Smooth muscle cell (in vitro differentiated cells): ENCODE measurements at regions not wholly inside any gene's neighbourhood (a gene's known extent, or its start where the extent isn't known, plus 50 kb on each side); places are given as distances from the start of the nearest gene placed in this dataset.

ENCODE experiments used
- DNase-seq: peaks from one replicate; lab custom pipeline; 2025; ENCODE audit not compliant: unreplicated experiment; lab: John Stamatoyannopoulos, UW
- H2AFZ ChIP-seq: fragments of 200-600 bp; sonication (generic); 2 replicates; pipeline ENCODE4 v1.6.0; 2016; ENCODE audit warnings: antibody characterized with exemption, low read depth, mild to moderate bottlenecking
- H3F3A ChIP-seq: fragments of 200-600 bp; sonication (generic); 2 replicates; pipeline ENCODE4 v1.6.0; 2017; ENCODE audit warnings: antibody characterized with exemption, low read depth
- H3K27ac ChIP-seq: fragments of 200-600 bp; sonication (generic); 2 replicates; pipeline ENCODE4 v1.5.1; 2016; ENCODE audit warnings: low read depth, mild to moderate bottlenecking
- H3K27me3 ChIP-seq: fragments of 200-600 bp; sonication (generic); 2 replicates; pipeline ENCODE4 v1.6.1; 2016; ENCODE audit warnings: low read depth, mild to moderate bottlenecking
- H3K36me3 ChIP-seq: fragments of 200-600 bp; sonication (generic); 2 replicates; pipeline ENCODE4 v1.5.1; 2016; ENCODE audit warnings: low read depth
- H3K4me1 ChIP-seq: fragments of 200-600 bp; sonication (generic); 2 replicates; pipeline ENCODE4 v1.5.1; 2016; ENCODE audit warnings: low read depth
- H3K4me2 ChIP-seq: fragments of 200-600 bp; sonication (generic); 2 replicates; pipeline ENCODE4 v1.6.0; 2016; ENCODE audit warnings: mild to moderate bottlenecking
- H3K4me3 ChIP-seq: fragments of 200-600 bp; sonication (generic); 2 replicates; pipeline ENCODE4 v1.5.1; 2016; ENCODE audit warnings: mild to moderate bottlenecking
- H3K79me2 ChIP-seq: fragments of 200-600 bp; sonication (generic); 2 replicates; pipeline ENCODE4 v1.6.0; 2016; ENCODE audit warnings: low read depth, mild to moderate bottlenecking
- H3K9ac ChIP-seq: fragments of 200-600 bp; sonication (generic); 2 replicates; pipeline ENCODE4 v1.6.0; 2016; ENCODE audit warnings: low read depth
- H3K9me3 ChIP-seq: fragments of 200-600 bp; sonication (generic); replicated peaks from 2 replicates; pipeline ENCODE4 v1.5.1; 2016; ENCODE audit warnings: low read depth
- H4K20me1 ChIP-seq: fragments of 200-600 bp; sonication (generic); 2 replicates; pipeline ENCODE4 v1.6.0; 2016; ENCODE audit warnings: low read depth
- CTCF ChIP-seq: fragments of 200-600 bp; sonication (generic); IDR thresholded peaks from 2 replicates; pipeline ENCODE4 v1.5.1; 2017; ENCODE audit warnings: borderline replicate concordance, mild to moderate bottlenecking, antibody characterized with exemption; ENCODE audit not compliant: insufficient read depth, poor library complexity, severe bottlenecking
- WGBS: methylation state at CpG from one replicate; pipeline ENCODE4 v1.1.7; 2016; ENCODE audit warnings: low lambda C conversion rate; 5-methylcytosine and 5-hydroxymethylcytosine counted together

GRCh38 chrX:773292-774025, 142.9 kb downstream of the SHOX start:
- no peaks in the 10 kb centered on the region for H3K79me2 ChIP-seq
- H3K9me3 ChIP-seq = no peaks in the 10 kb centered on the region
- no peaks in the 10 kb centered on the region for H4K20me1 ChIP-seq
- H3K27ac ChIP-seq = no peak overlapping the region
- no peak overlapping the region for H3K9ac ChIP-seq
- no peak overlapping the region for H3K4me2 ChIP-seq
- no peak for TF ChIP-seq CTCF
- no peaks in the 10 kb centered on the region for H3K36me3 ChIP-seq
- H3K4me1 ChIP-seq = no peaks in the 10 kb centered on the region
- WGBS = 84% methylated on average over 9 of the region's 9 CpGs
- no peaks in the 10 kb centered on the region for H3F3A ChIP-seq
- H2AFZ ChIP-seq = no peak overlapping the region
- no peak for DNase-seq
- H3K27me3 ChIP-seq = no peaks in the 10 kb centered on the region
- no peak overlapping the region for H3K4me3 ChIP-seq

- no peak overlapping the region for H3K27ac ChIP-seq
- H3K4me2 ChIP-seq = no peak overlapping the region
- H4K20me1 ChIP-seq = no peaks in the 10 kb centered on the region
- H3K4me1 ChIP-seq = no peaks in the 10 kb centered on the region
- no peak for TF ChIP-seq CTCF
- no peak overlapping the region for H3K4me3 ChIP-seq
- no peaks in the 10 kb centered on the region for H3K27me3 ChIP-seq
- 87% methylated on average over 6 of the region's 6 CpGs for whole genome bisulfite sequencing
- no peaks in the 10 kb centered on the region for H3K36me3 ChIP-seq
- no peak for DNase-seq
- H3K9me3 ChIP-seq = no peaks in the 10 kb centered on the region
- no peaks in the 10 kb centered on the region for H3F3A ChIP-seq
- H2AFZ ChIP-seq = no peak overlapping the region
- no peaks in the 10 kb centered on the region for H3K79me2 ChIP-seq
- H3K9ac ChIP-seq = no peak overlapping the region
These were observed 140.9 kb downstream of the SHOX start for GRCh38 chrX:771536-771935.

GRCh38 chrX:769796-770195, 139.2 kb downstream of the SHOX start:
- H3K4me1 ChIP-seq = no peaks in the 10 kb centered on the region
- no peaks in the 10 kb centered on the region for H3K36me3 ChIP-seq
- H3K4me3 ChIP-seq = no peak overlapping the region
- no peak overlapping the region for H2AFZ ChIP-seq
- H3F3A ChIP-seq = no peaks in the 10 kb centered on the region
- H3K79me2 ChIP-seq = no peaks in the 10 kb centered on the region
- TF ChIP-seq CTCF = no peak
- H4K20me1 ChIP-seq = no peaks in the 10 kb centered on the region
- DNase-seq = no peak
- no peaks in the 10 kb centered on the region for H3K27me3 ChIP-seq
- WGBS = 11% methylated on average over 3 of the region's 3 CpGs
- H3K9ac ChIP-seq = no peak overlapping the region
- no peak overlapping the region for H3K27ac ChIP-seq
- H3K4me2 ChIP-seq = no peak overlapping the region
- no peaks in the 10 kb centered on the region for H3K9me3 ChIP-seq

DNA sequence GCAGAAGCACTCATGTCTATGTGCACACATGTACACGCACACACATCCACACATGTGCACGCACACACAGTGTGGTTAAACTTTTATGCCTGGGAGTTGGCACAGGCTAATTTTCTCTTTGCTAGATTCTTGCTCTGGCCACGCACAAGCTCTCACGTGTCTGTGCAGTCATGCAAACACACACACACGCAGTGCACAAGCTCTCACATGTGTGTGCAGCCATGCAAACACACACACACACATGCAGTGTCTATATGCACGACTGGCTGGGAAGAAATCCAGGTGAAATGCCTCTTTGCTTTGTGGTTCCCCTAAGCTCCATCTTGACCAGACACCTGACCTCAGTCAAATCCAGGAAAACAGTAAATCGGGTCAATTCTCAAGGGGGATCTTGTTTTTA, 138.0 kb downstream of the SHOX start:
- no peak overlapping the region for H3K9ac ChIP-seq
- no peaks in the 10 kb centered on the region for H3K27me3 ChIP-seq
- H3K4me1 ChIP-seq = no peaks in the 10 kb centered on the region
- H3K36me3 ChIP-seq = no peaks in the 10 kb centered on the region
- no peaks in the 10 kb centered on the region for H3K9me3 ChIP-seq
- no peak overlapping the region for H3K4me3 ChIP-seq
- H4K20me1 ChIP-seq = no peaks in the 10 kb centered on the region
- no peaks in the 10 kb centered on the region for H3K79me2 ChIP-seq
- H2AFZ ChIP-seq = no peak overlapping the region
- no peak overlapping the region for H3K4me2 ChIP-seq
- TF ChIP-seq CTCF = no peak
- no peak for DNase-seq
- H3K27ac ChIP-seq = no peak overlapping the region
- H3F3A ChIP-seq = no peaks in the 10 kb centered on the region
- 81% methylated on average over 7 of the region's 7 CpGs for WGBS
